GM19395 (cell line): ENCODE measurements at regions not wholly inside any gene's neighbourhood (a gene's known extent, or its start where the extent isn't known, plus 50 kb on each side); places are given as distances from the start of the nearest gene placed in this dataset.

ENCODE experiments used
- ATAC-seq: cut with Tn5 transposase; IDR thresholded peaks from one replicate; pipeline ENCODE4 v1.9.1; 2021; ENCODE audit warnings: mild to moderate bottlenecking, moderate library complexity; ENCODE audit not compliant: unreplicated experiment

DNA sequence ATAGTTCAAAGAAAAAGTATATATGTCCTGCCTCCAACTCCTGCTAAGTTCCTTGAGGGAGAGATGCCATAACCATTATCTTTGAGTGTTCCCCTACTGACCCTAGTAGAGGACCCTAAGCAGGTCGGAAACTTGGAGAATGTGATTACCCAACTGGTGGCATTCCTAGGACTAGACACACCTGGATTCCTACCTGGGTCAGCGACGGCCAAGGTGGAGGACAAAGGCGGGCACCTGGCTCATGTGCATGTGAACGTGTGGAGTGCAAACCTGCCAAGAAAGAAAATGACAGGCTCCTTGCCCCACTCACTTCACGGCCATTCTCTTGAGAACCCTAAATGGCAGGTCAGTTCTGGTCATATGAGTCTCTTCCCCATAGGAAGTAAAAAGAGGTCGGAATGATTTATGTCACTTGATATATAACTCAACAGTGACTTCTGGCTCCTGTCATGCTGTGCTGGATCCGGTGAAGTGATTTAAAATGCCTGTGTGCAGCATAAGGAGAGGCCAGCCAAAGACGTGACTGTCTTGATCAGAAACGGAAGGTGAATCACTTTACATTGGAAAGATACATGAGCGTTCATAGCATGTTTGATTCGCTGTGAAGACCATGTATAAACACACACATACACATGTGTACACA is 371.6 kb downstream of the EIPR1 start:
- no peak for ATAC-seq

DNA sequence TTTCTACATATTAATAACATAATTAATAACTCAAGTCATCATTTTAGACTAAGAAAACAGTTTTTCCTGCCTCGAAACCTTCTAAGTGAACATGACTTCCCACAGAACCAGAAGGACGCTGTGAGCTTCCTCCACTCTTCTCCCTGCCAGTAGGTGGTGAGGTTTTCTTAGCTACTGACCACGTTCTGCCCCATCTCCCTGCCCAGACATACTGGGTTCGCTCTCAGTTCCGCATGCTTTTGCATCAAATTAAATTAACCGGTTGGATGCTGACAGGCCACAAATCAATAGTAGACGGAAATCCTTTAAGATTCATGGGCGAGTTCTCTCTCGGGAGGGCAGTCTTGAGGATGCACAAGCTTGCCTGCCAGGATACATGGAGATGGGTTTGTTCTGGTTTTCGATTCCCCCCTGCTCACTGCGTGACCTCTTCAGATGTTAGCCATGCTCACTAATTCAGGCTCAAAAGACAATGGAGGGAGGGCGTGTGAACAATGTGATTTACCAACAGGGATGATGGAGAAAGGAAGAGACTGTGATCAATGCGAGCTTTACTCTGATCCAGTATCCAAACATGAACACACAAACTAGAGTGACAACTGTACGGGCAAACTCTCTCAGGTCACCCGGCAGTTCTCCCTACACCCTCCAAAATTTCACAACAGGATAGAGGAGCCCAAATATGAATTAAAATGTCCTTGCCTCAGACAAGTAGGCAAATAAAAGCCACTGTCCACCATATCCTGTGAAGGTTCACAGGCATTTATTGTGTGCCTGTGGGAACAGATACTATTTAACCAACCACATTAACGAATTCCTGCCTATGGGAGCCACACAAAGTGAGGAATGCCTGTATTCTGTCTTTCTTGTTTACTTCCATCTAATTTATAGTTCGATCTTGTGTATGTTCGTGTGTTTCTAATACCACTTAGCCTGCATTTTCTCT is 375.7 kb downstream of the EIPR1 start:
- ATAC-seq = no peak

DNA sequence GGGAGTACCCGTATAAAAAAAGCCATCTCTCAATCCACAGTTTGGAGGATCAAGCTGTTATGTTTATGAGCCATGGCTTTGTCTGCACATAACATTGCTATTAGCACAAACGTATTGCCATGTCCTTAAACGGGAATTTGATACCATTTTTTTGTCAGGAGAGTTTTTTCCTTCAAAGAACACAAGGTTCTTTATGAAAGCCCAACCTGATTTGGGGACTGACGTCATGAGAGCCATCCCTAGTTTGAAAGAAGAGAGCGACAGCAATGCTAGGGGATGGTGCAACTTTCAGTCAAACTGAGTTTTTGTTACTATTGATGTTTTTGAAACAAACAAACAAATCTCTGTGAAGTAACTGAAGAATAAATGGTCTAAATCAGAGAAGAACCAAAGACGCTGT is 376.6 kb downstream of the EIPR1 start:
- no peak for ATAC-seq

DNA sequence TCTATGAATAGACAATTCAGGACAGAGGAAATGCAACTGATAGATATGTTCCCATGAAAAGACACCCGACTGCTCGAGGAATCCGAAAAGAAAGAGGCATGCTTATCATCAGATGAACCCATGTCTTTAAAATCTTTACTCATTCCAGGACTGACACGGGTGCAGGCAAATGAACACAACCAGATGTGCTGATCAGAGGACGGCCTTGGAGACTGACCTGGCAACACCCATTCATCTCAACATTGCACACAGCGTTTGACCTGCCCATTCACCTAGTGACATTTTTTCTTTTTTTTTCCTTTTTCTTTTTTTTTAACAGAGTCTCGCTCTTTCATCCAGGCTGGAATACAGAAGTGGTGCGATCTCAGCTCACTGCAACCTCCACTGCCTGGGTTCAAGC is 377.5 kb downstream of the EIPR1 start:
- ATAC-seq = no peak

- ATAC-seq = no peak
Measured at GRCh38 chr2:2998971-2999370, 378.6 kb downstream of the EIPR1 start.

- no peak for ATAC-seq
Measured at GRCh38 chr2:2993172-2993692, 384.4 kb downstream of the EIPR1 start.

GRCh38 chr2:2992634-2993033 is 385.0 kb downstream of the EIPR1 start:
- no peak for ATAC-seq

DNA sequence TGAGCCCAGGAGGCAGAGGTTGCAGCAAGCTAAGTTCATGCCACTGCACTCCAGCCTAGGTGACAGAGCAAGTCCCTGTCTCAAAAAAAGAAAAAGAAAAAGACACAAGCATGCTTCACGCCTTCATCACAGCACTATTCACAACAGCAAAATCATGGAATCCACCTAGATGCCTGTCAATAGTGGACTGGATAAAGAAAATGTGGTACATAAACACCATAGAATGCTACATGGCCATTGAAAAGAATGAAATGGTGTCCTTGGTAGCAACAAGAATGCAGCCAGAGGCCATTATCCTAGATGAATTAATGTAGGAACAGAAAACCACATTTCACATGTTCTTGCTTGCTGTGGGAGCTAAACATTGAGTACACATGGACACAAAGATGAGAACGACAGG is 392.6 kb downstream of the EIPR1 start:
- ATAC-seq = no peak

GRCh38 chr2:2981000-2981399 is 396.6 kb downstream of the EIPR1 start:
- ATAC-seq = no peak

- no peak for ATAC-seq
Measured at GRCh38 chr2:2974982-2975381, 402.6 kb downstream of the EIPR1 start.

- ATAC-seq = no peak
Measured at GRCh38 chr2:2960441-2961133, 417.0 kb downstream of the EIPR1 start.

DNA sequence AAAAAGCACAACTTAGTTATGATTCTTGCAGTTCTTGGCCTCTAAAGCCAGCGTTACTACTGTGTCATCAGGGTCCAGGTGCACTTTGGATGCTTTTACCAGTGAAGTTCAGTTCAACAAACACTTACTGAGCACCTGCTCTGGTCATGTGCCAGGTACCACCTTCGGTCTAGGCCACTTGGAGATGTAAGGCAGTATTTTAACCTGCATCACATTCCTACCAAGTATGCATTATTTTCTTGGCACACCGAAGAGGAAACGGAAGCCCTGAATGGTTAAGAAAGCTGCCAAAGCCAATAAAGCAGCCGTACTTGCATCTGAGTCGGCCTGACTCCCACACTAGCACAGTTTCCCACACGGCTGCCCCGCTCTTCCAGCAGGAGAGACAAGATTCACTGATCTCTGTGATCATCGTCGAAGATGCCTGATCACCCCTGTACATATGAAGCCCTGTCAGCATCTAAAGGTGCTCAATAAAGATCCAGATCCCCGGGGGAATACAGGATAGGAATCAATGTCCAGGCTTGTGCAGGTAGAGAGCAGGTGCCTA is 427.1 kb downstream of the EIPR1 start:
- no peak for ATAC-seq

- ATAC-seq = no peak
Measured at GRCh38 chr2:2947406-2947805, 430.2 kb downstream of the EIPR1 start.

GRCh38 chr2:2942906-2943305 is 434.7 kb downstream of the EIPR1 start:
- ATAC-seq = no peak

DNA sequence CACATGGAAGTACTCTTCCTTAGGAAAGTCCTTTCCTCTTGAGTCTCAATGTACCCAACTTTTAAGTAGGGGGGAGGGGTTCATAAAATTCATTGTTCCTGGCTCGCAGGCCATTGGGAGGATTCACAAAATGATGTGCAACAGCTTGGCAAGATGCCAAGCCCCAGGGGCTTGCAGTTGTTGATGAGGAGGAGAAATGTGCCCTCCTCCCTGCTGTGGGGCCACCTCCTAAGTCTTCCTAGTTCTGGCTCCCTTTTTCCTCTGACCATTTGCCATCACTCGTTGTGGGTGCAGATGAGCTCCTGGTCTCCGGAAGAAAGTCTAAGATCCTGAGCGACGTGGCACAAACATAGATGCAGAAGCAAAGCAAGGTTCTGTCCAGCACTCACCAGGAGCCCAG is 435.4 kb downstream of the EIPR1 start:
- ATAC-seq = no peak

DNA sequence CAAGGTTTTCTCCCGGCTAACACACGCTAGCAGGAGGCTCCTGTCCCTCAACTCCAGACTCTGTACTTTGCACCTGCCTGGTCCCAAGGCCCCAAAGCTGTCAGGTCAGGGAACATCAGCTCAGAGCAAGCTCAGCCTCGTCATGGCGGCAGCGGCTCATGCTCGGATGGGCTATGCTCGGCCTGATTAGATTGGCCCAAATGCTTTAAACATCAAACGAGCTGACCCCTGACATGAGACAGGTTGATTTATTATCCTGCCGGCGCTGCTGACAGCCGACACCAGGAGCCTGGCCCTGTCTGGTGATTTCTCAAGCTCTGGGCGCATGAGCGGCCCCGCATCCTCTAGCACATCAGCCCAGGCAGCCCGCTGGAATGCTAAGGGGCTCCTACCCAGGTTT is 436.4 kb downstream of the EIPR1 start:
- ATAC-seq = no peak

- ATAC-seq = no peak
Measured at GRCh38 chr2:2940702-2941101, 436.9 kb downstream of the EIPR1 start.

DNA sequence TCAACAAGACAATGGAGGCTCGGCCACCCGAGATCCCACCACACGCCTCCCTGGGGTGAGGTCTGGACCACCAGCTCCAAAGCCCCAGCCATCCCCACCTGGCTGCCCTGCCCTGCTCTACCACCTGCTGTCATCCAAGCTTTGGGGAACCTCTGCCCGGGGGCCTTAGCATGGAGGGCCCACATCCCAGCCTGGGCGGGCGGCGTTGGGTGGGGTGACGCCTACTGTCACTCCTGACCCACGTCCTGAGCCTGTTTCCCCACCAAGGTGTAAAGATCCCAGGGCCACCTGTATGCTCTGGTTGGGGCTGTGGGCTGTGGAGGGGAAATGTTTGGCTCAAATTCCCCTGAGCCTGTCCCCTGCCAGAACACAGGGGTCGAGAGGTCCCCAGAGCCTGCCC is 437.6 kb downstream of the EIPR1 start:
- no peak for ATAC-seq

- no peak for ATAC-seq
Measured at GRCh38 chr2:2939078-2939795, 438.4 kb downstream of the EIPR1 start.

DNA sequence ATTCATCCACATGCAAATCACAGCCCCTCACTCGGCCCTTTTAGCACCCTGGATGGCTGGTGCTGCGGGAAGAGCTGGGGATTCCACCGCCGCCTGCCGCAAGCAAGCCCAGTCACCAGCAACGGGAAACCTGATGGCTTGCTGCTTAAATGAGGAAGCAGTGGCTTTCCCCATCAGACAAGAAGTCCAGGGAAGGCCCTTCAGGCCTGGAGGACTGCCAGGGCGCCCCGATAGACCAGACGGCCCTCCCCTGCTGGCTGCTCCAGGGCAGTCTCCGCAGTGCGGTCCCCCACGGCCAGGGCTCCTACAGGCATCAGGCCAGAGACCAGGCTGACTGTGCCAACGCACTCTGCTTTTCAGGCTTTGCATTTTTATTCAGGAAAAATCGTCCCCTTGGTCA is 439.1 kb downstream of the EIPR1 start:
- no peak for ATAC-seq
